C1 segment of cervical spinal cord (tissue), 14 donors: ENCODE measurements at regions not wholly inside any gene's neighbourhood (a gene's known extent, or its start where the extent isn't known, plus 50 kb on each side); places are given as distances from the start of the nearest gene placed in this dataset.
"Not testable (repeated sequence)": the region's sequence is repeated elsewhere in the genome, so short reads cannot be mapped to it uniquely, and the experiment has no call there.

Experiments
- DNase-seq, 14 donors: peaks; one replicate each; lab custom pipeline; 2025; lab: John Stamatoyannopoulos, UW

- DNase-seq = no peak
These were observed 417.7 kb upstream of the ATXN7L3B start for GRCh38 chr12:74119811-74120362.

- no peak for DNase-seq
These were observed 417.0 kb upstream of the ATXN7L3B start for GRCh38 chr12:74120644-74121043.

GRCh38 chr12:74129702-74130101 is 407.9 kb upstream of the ATXN7L3B start:
- no peak for DNase-seq

GRCh38 chr12:74144396-74144795 is 393.2 kb upstream of the ATXN7L3B start:
- no peak for DNase-seq

GRCh38 chr12:74145328-74145727 is 392.3 kb upstream of the ATXN7L3B start:
- DNase-seq = no peak

GRCh38 chr12:74148849-74149248 is 388.8 kb upstream of the ATXN7L3B start:
- DNase-seq = no peak

- no peak for DNase-seq
These were observed 385.3 kb upstream of the ATXN7L3B start for GRCh38 chr12:74152370-74152769.

GRCh38 chr12:74166096-74166495 is 371.5 kb upstream of the ATXN7L3B start:
- no peak for DNase-seq

- no peak for DNase-seq
These were observed 368.0 kb upstream of the ATXN7L3B start for GRCh38 chr12:74169607-74170006.

- DNase-seq = no peak
These were observed 366.8 kb upstream of the ATXN7L3B start for GRCh38 chr12:74170645-74171477.

- DNase-seq = no peak
These were observed 366.1 kb upstream of the ATXN7L3B start for GRCh38 chr12:74171478-74171909.

- not testable (repeated sequence) for DNase-seq
These were observed 362.7 kb upstream of the ATXN7L3B start for GRCh38 chr12:74174961-74175360.

GRCh38 chr12:74185360-74185759 is 352.3 kb upstream of the ATXN7L3B start:
- no peak for DNase-seq

GRCh38 chr12:74193191-74193590 is 344.4 kb upstream of the ATXN7L3B start:
- DNase-seq = no peak

- DNase-seq = no peak
These were observed 333.4 kb upstream of the ATXN7L3B start for GRCh38 chr12:74204236-74204635.

GRCh38 chr12:74227846-74228545 is 309.6 kb upstream of the ATXN7L3B start:
- no peak for DNase-seq

- DNase-seq = no peak
These were observed 308.0 kb upstream of the ATXN7L3B start for GRCh38 chr12:74229671-74230070.

GRCh38 chr12:74235342-74235741 is 302.3 kb upstream of the ATXN7L3B start:
- DNase-seq = no peak

- no peak for DNase-seq
These were observed 296.3 kb upstream of the ATXN7L3B start for GRCh38 chr12:74241341-74241740.

- no peak for DNase-seq
These were observed 295.5 kb upstream of the ATXN7L3B start for GRCh38 chr12:74242088-74242487.

GRCh38 chr12:74245458-74245857 is 292.2 kb upstream of the ATXN7L3B start:
- DNase-seq = no peak

- DNase-seq = no peak
These were observed 286.7 kb upstream of the ATXN7L3B start for GRCh38 chr12:74250891-74251290.

GRCh38 chr12:74253826-74254225 is 283.8 kb upstream of the ATXN7L3B start:
- DNase-seq = not testable (repeated sequence)
